NCI-H526 treated with DMSO at 0.1 percent for 48 hours (cell line): ENCODE measurements at regions not wholly inside any gene's neighbourhood (a gene's known extent, or its start where the extent isn't known, plus 50 kb on each side); places are given as distances from the start of the nearest gene placed in this dataset.

Experiments used
- DNase-seq: peaks from one replicate; lab custom pipeline; 2025; lab: John Stamatoyannopoulos, UW

GRCh38 chr11:11039208-11039965 lies 181.5 kb upstream of the ZBED5 start:
- no peak for DNase-seq

DNA sequence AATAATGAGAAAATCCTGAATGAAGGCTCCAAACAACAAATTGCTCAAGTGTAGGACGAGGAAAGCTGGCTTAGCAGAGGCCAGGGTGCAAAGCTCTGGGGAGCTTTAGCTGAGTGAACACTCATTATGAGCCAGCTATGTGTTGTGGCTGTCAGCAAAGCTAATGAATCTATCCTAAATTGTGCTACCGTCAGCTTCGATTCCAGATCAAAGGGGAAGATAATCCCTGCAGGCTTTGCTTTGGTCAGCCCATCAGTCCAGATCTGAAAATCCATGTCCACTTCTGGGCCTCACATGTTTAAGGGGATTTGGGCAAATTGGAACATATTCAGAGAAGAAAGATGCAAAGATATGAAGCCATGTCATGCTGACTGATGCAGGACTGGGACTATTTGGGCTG lies 180.9 kb upstream of the ZBED5 start:
- DNase-seq = no peak

DNA sequence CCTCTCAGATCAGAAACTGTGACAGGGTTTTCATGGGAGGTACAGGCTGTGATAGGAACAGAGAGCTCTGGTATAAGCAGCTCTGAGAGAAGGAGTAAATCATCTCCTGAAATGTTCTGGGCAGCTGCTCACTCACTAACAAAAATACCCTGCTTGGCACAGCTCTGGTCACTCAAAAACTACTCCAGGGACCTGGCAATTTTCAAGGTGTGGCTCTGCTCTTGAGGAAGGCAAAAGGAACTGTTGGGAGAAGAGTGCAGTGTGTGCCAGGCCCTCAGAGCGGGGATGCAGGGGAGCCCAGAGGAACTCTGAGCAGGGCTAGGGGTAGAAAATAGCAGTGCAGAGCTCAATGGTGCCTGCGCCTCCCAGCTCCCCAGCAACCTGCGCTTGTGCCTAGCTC lies 180.5 kb upstream of the ZBED5 start:
- DNase-seq = no peak

DNA sequence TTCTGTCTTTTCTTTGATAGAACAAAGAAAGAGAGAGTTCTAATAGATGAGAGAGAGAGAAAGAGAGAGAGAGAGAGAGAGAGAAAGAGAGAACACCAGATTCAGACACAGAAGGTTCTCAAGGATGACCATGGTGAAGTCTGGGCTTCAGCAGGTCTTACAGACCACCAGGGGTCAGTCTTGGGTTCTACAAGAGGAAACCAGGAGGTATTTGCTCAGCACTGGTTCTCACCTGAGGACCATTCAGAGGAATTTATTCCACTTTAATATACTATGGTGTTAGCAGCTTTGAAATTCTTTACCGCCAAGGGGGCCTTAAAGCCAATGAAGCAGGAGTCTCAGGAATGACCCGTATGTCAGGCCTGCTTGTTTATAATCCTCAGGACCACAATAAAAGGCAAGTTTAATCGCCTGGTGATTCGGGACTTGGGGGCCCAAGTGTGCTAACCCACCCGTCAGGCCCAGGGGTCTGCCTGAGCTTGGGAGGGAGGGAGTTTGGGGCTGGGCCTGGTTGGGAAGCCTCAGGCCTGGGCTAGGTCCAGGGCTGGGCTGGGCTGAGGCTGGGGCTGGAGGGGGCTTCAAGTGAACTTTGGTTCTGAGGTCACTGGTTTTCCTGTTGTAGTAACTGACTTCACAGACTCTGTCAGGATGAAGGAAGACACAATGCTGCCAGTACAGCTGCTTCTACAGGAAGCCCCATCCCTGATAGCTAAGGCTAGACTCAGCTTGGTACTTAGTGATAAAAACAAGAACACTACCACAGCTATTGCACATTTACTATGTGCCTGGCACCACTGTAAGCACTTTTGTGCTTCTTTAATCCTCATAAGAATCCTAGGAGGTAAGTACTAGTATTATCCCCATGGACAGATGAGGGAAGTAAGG lies 179.2 kb upstream of the ZBED5 start:
- DNase-seq = peak; percentile 64

GRCh38 chr11:11036185-11036847 lies 178.5 kb upstream of the ZBED5 start:
- no peak for DNase-seq

- no peak for DNase-seq
Measured at GRCh38 chr11:11035331-11035730, 177.5 kb upstream of the ZBED5 start.

DNA sequence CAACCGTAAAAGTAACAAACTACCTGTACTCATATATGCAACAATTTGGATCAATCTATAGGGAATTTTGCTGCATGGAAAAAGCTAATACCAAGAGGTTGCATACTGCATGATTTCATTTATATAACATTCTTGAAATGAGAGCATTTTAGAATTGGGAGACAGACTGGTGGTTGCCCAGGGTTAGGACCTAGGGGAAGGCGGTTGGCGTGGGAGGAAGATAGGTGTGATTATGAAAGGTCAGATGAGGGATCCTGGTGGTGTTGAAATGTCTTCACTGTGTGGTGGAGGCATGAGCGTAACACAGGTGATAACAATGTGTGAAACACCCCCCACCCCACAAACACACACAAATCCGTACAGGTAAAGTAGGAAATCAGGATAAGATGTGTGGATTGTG lies 176.6 kb upstream of the ZBED5 start:
- DNase-seq = no peak

GRCh38 chr11:11032066-11032465 lies 174.2 kb upstream of the ZBED5 start:
- no peak for DNase-seq

DNA sequence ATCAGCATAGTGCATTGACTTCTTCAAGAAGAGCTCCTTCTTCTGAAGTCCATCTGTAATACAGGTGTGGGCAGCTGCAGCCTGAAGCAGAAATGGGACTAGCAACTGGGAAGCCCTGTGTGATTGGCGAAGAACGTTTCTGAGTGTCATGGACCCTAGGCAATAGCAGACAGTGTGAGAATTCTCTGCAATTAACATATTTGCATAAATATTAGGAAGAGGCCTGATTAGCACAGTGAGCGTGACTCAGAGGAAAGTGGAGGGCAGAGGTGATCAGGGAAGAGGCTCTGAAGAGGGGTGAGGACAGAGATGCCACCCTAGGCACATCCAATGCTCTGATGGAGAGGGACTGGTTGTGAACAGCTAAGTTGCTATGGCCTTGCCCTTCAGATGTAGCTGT lies 171.2 kb upstream of the ZBED5 start:
- DNase-seq = no peak

DNA sequence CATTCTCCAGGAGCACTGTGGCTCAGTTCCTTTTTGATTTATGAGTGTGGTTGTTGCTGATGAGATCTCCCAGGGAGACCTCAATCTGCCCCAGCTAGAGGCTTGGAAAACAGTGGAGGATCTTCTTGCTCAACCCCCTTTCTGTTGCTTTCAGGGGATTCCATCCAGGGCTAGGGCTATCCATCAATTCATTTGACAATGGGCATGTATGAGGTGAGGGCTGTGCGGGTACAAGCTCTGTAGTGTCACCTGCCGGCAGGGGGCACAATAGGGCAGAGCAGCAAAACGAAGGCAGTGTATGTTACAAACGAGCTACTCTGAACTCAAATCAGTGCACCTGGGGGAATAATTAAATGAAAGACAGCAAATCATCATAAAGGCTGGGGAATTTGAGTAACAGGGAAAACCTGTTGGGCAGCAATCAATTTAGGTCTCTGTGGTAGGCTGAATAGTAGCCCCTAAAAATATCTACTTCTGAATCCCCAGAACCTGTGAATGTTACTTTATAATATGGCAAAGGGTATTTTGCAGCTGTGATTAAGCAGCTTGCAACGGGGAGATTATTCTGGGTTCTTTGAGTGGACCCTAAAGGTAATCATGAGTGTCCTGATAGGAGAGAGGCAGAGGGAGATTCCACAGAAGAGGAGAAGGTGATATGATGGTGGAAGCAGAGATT lies 170.3 kb upstream of the ZBED5 start:
- peak; percentile 35 for DNase-seq

- no peak for DNase-seq
Measured at GRCh38 chr11:11027288-11027687, 169.4 kb upstream of the ZBED5 start.

GRCh38 chr11:11025087-11025486 lies 167.2 kb upstream of the ZBED5 start:
- no peak for DNase-seq

DNA sequence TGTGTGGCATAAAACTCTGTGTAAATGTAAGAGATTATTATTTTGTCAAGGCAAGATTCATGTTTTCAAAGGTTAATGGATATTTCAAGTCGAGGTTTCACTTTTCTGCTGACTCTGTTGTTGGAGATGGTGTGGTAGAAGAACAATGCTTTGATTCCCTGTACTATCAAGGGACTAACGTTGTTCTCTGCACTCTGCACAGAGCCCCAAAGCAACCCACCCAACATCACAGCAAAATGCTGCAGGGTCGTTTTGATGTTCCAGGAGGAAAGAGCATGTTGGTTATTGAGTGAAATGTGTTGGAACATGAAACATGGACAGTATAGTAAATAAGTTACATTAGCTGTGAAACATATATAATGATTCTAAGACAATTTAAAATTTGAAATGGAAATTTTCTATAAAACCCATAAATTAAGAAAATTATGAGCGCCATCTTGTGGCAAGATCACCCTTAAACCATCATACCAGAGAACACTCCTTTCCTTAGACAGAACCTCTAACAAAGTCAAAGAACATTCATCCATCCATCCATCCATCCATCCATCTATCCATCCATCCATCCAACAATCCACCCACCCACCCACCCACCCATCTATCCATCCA lies 164.4 kb upstream of the ZBED5 start:
- peak; percentile 16 for DNase-seq

DNA sequence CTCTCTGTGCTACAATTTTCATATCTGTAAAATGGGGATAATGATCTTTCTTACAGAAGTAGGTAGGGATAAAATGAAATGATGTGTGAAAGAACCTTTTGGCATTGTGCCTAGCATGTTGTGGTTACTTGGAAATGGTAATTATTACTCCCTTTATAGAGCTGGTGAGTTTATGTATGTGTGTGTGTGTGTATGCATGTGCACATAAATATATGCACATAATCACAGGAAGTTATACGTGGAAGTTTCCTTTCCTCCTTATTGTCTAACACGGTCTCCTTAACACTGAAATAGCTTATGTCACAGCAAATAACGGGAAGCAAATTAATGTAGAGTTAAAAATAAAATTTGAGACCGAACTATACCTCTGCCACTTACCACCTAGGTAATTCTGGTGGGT lies 163.7 kb upstream of the ZBED5 start:
- DNase-seq = no peak

DNA sequence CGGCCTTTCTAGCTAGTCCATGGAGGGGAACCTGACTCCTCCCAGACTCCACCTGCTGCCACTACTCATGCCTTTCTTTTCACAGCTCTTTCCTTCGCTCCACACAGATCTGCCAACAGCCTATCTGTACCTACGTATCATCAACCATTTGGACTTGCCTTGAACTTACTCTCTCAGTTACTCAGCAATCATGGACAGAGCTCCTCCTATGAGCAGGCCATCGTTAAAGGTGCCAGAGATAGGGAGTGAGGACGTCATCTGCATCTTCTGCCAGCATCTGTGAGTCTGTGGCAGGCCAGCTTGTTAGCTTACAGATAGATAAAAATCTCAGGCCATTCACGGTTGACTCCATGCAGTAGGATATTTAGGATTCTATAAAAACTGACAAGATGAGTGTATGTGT lies 162.9 kb upstream of the ZBED5 start:
- peak; percentile 12 for DNase-seq

DNA sequence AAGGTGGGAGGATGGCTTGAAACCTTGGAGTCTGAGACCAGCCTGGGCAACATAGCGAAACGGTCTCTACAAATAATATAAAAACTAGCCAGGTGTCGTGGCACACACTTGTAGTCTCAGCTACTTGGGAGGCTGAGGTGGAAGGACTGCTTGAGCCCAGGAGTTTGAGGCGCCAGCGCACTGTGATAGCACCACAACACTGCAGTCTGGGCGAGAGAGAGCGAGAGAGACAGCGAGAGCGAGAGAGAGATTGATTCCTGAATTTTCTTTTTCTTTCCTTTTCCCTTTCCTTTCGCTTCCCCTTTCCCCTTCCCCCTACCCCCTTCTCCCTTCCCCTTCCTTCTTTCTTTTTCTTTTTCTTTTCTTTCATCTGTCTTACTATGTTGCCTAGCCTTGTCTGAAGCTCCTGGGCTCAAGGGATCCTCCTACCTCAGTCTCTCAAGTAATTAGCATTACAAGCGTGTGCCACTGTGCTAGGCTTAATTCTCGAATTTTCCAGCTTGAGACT lies 162.4 kb upstream of the ZBED5 start:
- no peak for DNase-seq

DNA sequence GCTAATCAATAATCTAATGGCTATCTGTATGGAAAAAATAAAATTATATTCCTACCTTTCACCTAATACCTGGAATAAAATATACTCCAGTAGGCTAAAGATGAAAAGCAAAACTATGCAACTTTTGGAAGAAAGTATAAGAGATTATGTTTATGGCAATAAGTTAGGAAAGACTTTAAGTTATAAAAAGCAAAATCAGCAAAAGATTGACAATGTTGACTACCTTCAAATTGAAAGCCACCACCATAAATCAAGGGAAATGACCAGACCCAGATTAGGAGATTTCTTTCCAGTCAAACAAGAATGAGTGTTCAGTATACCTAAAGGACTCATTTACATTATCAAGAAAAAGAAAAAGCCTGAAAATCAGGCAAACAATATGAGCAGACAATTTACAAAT lies 159.1 kb upstream of the ZBED5 start:
- DNase-seq = no peak

DNA sequence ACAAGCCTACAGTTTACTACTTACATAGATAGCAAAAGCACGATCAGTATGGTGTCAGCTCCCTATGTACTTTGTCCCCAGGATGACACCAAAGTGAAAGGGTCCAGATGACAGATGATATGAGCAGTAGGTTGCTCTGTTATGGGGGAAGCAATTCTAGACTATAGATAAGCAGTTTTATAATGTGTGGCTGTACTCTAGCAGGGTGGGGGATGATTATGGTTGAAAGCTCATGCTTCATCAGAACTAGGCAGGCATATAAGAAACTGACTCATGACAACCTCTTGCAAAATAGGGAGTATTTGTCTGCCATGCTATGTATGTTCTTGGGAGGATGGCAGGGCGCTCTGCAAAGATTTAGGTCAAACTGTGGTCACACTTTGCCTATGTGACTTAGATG lies 158.2 kb upstream of the ZBED5 start:
- no peak for DNase-seq

- no peak for DNase-seq
Measured at GRCh38 chr11:11011617-11012016, 153.8 kb upstream of the ZBED5 start.

DNA sequence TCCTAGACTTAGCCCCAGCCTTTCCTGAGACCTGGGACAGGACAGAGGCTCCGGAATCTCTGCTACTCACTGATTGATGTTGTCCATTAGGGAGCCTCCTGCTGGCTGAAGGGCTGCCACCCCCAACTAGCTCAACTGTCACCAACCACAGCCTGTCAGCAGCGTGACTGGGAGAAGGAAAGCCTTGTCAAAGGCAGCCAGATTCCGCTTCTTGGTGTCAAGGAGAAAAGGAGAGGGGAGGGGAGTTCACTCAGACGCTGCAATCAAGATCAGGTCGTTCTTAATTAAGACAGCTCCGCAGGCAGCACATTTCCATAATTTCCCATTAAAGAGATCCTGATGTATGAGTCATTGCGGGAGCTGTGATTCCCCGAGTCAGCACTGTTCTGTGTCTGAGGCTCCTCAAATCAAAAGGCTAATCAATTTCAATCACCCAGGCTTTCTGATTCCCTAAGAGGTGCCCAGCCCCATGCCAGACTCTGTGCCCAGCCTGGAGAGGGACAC lies 152.8 kb upstream of the ZBED5 start:
- DNase-seq = peak; percentile 6

DNA sequence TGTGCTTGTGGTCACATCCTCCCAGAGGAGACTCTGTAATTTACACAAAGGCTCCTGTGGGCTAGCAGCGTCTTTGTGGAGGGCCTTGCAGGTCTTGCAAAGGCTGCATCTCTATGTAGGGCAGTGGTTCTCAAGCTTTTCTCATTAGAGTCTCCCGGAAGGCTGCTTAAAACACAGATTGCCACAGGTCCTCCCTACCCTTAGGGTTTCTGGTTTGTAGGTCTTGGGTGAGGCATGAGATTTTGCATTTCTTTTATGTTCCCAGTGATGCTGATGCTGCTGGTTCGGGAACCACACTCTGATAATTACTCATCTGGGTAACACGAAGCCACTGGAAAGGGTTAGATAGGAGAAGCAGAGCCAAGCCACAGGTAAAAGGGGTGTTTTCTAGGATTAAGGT lies 151.3 kb upstream of the ZBED5 start:
- DNase-seq = no peak
